Immature natural killer cell (primary cell): ENCODE measurements at regions not wholly inside any gene's neighbourhood (a gene's known extent, or its start where the extent isn't known, plus 50 kb on each side); places are given as distances from the start of the nearest gene placed in this dataset.
"Not testable (repeated sequence)": the region's sequence is repeated elsewhere in the genome, so short reads cannot be mapped to it uniquely, and the experiment has no call there.

Experiments used
- DNase-seq, 3 donors: peaks; one replicate each; pipeline ENCODE4 v3.0.0; 2022; ENCODE audit warnings: mixed read lengths in 1 of 3
- H3K27ac Mint-ChIP-seq, 6 donors: one replicate each; pipeline ENCODE4 v1.8.0; 2020; ENCODE audit warnings: mixed read lengths in 6 of 6, mild to moderate bottlenecking in 5 of 6, inconsistent platforms in 4 of 6, moderate library complexity in 3 of 6
- H3K27me3 Mint-ChIP-seq, 3 donors: one replicate each; pipeline ENCODE4 v1.8.0; 2020 to 2021; ENCODE audit warnings: low read depth in 3 of 3, mild to moderate bottlenecking in 3 of 3, mixed read lengths in 3 of 3, moderate library complexity in 3 of 3, inconsistent platforms in 1 of 3
- H3K36me3 Mint-ChIP-seq, 3 donors: one replicate each; pipeline ENCODE4 v1.8.0; 2020; ENCODE audit warnings: mixed read lengths in 3 of 3, inconsistent platforms in 2 of 3, mild to moderate bottlenecking in 2 of 3
- H3K4me1 Mint-ChIP-seq, 2 donors: one replicate each; pipeline ENCODE4 v1.8.0; 2020; ENCODE audit warnings: inconsistent platforms in 2 of 2, mild to moderate bottlenecking in 2 of 2, mixed read lengths in 2 of 2, moderate library complexity in 1 of 2
- H3K4me3 Mint-ChIP-seq, 5 donors: one replicate each; pipeline ENCODE4 v1.8.0; 2020; ENCODE audit warnings: mild to moderate bottlenecking in 5 of 5, mixed read lengths in 5 of 5, inconsistent platforms in 3 of 5, moderate library complexity in 3 of 5
- H3K9me3 Mint-ChIP-seq, 6 donors: one replicate each; pipeline ENCODE4 v1.8.0; 2020; ENCODE audit warnings: mild to moderate bottlenecking in 6 of 6, mixed read lengths in 6 of 6, inconsistent platforms in 4 of 6, moderate library complexity in 3 of 6

DNA sequence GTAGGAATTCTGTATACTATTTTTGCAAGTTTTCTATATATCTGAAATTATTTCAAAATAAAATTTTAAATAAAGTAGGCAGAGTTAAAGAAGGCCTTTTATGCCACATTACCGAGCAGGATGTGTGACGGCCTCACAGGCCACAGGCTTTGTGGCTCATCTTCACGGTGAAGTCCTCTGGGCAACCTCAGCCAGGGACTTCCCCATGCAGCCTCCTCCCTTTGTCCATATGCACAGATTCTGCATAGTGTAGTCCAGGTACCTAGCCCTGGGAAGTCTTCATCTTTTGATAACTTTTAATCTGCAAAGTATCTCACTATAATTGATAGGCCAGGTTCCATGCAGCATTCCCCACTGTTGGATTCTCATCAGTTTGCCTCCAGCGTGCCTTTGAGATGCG is 62.8 kb downstream of the ARHGAP11B start:
- not testable (repeated sequence) for DNase-seq, H3K4me1 Mint-ChIP-seq, H3K36me3 Mint-ChIP-seq, H3K4me3 Mint-ChIP-seq, H3K27ac Mint-ChIP-seq, H3K9me3 Mint-ChIP-seq, H3K27me3 Mint-ChIP-seq

DNA sequence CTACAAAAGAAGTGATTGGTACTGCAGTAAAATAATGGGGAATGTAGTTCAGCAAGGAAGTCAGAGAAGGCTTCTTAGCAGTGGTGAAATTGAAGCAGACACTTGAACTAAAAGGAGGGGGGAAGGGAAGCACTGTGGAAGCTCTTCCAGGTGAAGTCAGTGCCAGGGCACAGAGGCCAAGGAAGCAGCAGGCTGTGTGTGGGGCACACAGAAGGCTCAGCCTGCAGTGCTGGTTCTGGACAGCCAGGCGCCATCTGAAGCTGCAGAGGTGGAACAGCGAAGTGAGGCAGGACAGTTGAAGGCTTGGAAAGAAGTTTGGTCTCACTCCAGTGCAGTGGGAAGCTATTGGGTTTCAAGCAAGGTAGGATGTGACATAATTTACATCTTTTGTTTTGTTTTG is 64.2 kb downstream of the ARHGAP11B start:
- not testable (repeated sequence) for DNase-seq, H3K9me3 Mint-ChIP-seq, H3K4me1 Mint-ChIP-seq, H3K27me3 Mint-ChIP-seq, H3K36me3 Mint-ChIP-seq, H3K27ac Mint-ChIP-seq, H3K4me3 Mint-ChIP-seq

DNA sequence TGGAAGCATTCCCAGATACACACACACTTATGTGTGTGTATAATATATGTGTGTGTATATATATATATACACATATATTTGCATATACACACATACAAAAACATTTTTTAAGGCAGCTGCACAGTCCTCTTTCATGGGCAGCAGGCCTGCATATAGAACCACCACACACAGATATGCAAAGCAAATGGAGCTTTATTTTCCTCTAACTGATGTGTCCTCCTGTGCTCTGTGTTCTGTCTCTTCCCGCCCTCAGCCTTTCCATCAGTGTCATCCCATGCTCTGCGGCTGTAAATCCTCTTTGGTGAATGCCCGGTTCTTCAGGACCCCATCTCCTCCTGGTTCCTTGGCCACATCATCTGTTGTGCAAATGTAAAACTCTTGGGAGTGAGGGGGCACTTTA is 69.9 kb downstream of the ARHGAP11B start:
- H3K36me3 Mint-ChIP-seq, H3K4me3 Mint-ChIP-seq, DNase-seq, H3K4me1 Mint-ChIP-seq, H3K9me3 Mint-ChIP-seq, H3K27me3 Mint-ChIP-seq, H3K27ac Mint-ChIP-seq: not testable (repeated sequence)

DNA sequence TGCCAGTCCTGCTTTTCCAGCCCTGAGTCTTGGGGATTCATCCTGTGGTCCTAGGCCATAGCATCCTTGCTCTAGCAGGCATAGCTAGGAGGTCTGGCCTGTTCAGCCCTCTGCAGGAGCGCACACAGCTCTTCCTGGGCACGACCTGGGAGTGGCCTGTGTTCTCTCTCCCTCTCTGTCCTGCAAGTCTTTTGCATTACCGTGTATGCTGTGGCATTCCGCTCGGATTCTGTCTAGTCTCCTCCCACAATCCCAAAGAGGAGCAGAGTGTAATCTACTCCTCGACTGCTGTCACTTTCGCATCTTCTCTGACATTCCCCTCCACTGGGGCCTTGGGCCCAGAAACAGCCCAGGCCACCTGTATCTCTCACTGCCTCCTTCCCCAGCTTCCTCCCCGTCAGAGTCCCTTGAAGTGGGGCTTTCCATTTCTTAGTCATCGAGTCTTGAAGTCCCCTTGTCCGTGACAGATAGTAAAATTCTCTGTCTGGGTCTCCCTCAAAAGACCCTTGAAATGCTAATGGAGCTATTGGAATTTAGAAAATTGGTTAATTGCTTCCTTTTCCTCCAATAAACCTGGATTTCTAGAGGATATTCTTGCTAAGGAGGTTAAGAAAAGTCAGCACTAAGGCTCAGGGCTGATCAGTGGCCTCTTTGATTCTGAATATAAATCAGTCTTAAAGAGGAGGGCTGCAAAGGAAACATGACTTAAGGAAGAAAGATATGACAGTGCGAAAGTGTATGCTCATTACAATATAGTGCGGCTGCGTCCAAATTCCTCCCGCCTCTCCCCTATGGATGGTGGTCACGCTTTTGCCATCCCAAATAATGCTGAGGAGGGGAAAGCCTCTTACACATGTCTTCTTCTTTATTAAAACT is 70.7 kb downstream of the ARHGAP11B start:
- H3K27ac Mint-ChIP-seq, H3K36me3 Mint-ChIP-seq, H3K4me3 Mint-ChIP-seq, H3K4me1 Mint-ChIP-seq, DNase-seq, H3K27me3 Mint-ChIP-seq, H3K9me3 Mint-ChIP-seq: not testable (repeated sequence)

DNA sequence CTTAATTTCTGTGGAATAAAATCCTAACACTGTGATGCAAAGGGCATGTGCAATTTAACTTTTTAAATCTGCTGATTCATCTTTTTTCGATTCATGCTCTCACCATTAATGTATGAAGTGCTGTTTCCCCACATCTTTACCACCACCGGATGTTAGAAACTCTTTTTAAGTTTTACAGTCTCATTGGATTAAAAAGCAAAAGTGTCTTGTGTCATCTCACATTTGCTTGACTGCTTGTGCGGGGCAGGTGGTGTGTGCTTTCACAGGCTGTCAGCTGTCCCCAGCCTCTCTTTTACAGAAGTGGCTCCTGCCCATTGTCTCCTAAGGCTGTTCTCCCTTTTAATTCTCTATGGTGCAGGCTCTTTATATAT is 71.4 kb downstream of the ARHGAP11B start:
- not testable (repeated sequence) for H3K27ac Mint-ChIP-seq, H3K36me3 Mint-ChIP-seq, H3K4me1 Mint-ChIP-seq, H3K27me3 Mint-ChIP-seq, H3K9me3 Mint-ChIP-seq
- DNase-seq = peak in 1 of 3 donors; percentile 32
- H3K4me3 Mint-ChIP-seq = peak overlapping the region in 1 of 5 donors; percentile 51

DNA sequence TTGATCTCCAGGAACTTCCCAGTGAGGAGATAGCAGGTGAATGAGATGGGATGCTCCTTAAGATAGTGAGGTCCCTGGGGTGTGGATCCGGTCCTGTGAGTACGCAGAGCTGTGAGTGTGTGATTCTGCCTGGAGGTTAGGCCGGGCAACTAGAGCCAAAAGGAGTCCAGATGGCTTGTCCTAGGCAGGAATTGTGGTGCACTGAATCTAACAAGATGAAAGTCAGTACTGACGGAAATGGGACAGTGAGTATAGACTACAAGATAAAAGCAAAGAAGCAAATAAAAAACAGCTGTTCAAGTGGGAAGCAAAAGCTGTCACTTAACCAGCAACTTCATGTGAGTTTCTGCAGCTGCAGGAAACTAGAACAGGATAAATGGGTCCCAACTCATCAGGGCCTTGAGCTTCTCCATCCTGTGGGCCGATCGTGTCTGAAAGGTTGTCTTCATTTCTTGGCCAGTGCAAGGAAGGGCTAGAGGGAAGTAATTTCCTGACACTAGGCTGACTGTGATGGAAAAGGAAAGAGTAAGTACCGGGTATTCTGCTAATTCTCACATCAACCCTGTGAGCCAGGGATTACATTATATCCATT is 74.2 kb downstream of the ARHGAP11B start:
- not testable (repeated sequence) for H3K4me1 Mint-ChIP-seq, H3K27me3 Mint-ChIP-seq, H3K27ac Mint-ChIP-seq, DNase-seq, H3K4me3 Mint-ChIP-seq, H3K9me3 Mint-ChIP-seq, H3K36me3 Mint-ChIP-seq

DNA sequence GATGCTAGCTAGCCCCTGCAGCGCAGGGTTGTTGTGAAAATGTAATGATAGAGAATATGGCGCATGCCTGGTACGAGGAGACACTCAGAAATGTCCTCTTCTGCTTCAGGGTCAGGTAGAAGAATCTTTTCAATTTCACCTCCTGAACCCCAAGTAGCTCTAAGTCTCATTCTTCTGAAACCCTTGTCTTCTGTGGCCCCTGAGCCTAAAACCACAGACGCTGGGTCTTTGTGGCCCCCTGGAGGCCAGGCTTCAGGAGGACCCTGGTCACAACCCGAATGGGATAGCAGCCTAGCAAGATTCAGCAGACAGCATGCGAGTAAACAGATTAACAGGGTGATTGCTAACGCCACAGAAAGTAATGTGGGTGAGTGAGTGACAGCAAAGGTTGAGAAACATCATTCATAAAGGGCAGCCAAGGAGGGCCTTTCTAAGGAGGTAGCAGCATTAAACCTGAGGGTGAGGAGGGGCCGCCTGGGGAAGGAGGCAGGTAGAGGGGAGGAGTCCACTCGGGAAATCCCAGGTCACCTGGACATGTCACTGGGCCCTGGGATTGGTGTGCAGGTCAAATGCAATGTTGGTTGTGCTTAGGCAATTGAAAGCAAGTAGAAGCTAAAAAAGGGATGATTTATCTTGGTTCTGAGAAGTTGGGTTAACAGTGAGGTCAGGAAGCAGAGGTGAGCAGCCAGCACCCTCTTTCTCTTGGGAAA is 82.2 kb downstream of the ARHGAP11B start:
- DNase-seq, H3K27me3 Mint-ChIP-seq, H3K27ac Mint-ChIP-seq, H3K4me1 Mint-ChIP-seq, H3K9me3 Mint-ChIP-seq, H3K4me3 Mint-ChIP-seq, H3K36me3 Mint-ChIP-seq: not testable (repeated sequence)

DNA sequence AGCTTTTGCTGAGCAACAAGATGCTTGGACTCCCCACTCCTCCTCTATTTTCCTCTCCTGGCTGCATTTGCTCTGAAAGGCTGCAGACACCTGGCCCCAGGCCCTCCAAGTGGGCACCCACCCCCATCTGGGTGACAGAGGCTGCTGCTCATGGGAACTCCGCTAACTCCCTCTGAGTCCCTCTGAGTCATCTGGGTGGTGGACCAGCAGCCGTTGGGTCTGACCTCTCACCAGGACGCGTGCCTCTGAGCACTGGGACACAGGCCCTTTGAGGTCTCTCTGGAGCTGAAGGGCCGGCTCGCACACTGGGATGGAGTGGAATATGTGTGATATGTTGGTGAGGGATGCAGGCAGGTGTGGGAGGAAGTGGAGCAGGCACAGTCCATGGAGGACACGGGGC is 82.9 kb downstream of the ARHGAP11B start:
- H3K4me3 Mint-ChIP-seq, DNase-seq, H3K9me3 Mint-ChIP-seq, H3K4me1 Mint-ChIP-seq, H3K27ac Mint-ChIP-seq, H3K27me3 Mint-ChIP-seq, H3K36me3 Mint-ChIP-seq: not testable (repeated sequence)

DNA sequence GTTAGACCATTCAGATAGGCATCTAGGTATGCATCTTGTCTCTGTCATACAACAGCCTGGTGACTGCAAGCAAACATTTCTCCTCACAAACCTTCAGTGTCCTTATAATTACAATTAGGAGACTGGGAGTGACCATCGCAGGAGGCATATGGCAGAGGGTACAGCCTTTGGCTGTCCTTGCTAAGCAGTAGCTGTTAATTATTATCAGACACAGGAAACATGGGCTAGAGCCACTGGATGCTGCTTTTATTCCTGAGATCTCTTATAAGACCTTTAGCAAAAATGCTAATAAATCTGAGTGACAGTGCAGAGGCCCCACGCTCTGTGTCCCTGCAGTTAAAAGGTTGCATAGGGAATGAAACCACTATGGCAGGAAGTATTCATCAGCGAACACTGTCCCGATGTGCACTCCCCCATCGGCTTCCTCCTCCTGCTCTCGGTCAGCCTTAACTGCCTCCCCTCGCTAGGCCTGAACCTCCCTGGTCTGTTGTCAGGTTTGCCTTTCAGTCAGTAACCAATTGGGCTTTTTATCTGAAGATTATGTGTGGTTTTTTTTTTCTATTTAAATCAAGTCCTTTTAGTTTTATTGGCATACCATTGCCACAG is 92.2 kb downstream of the ARHGAP11B start:
- not testable (repeated sequence) for DNase-seq, H3K4me3 Mint-ChIP-seq, H3K36me3 Mint-ChIP-seq, H3K27me3 Mint-ChIP-seq, H3K4me1 Mint-ChIP-seq, H3K9me3 Mint-ChIP-seq
- H3K27ac Mint-ChIP-seq = peak overlapping the region in 1 of 6 donors; percentile 62

DNA sequence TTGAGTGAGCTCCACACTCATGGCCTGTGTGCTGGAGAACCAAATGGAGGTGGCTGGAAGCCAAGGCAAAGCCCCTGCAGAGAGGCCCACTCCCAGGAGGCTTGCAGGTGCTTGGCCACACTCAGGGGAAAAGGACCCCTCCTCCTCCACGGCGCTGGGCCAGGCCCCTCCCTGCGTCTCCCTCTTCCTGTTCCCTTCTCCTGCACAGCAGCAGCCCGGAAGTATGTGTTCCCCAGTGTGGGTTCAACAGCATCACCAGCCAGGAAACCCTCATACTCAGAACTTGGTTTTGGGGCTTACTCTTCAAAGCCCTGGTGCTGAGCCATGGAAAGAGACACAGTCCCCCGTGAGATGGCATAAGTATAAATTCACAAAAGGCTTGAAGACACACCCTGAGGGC is 93.4 kb downstream of the ARHGAP11B start:
- H3K9me3 Mint-ChIP-seq, H3K27ac Mint-ChIP-seq, H3K27me3 Mint-ChIP-seq, H3K36me3 Mint-ChIP-seq, DNase-seq, H3K4me1 Mint-ChIP-seq, H3K4me3 Mint-ChIP-seq: not testable (repeated sequence)

DNA sequence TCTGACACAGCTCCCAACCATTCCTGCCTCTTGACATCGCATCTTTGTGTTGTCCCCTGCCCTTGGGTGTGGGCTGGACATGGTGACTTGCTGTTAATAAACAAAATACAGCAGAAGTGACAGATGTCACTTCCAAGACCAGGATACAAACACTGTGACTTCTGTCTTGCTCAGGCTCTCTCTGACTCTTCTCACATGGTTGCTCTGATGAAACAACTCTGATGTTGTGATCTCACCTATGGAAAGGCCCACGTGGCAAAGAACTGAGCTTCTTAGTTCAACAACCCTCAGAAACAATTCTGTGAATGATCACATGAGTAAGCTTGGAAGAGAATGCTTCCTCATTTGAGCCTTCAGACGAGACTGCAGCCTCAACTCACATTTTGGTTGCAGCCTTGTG is 94.9 kb downstream of the ARHGAP11B start:
- not testable (repeated sequence) for H3K27ac Mint-ChIP-seq, H3K9me3 Mint-ChIP-seq, H3K36me3 Mint-ChIP-seq, H3K4me3 Mint-ChIP-seq, H3K4me1 Mint-ChIP-seq, DNase-seq, H3K27me3 Mint-ChIP-seq

DNA sequence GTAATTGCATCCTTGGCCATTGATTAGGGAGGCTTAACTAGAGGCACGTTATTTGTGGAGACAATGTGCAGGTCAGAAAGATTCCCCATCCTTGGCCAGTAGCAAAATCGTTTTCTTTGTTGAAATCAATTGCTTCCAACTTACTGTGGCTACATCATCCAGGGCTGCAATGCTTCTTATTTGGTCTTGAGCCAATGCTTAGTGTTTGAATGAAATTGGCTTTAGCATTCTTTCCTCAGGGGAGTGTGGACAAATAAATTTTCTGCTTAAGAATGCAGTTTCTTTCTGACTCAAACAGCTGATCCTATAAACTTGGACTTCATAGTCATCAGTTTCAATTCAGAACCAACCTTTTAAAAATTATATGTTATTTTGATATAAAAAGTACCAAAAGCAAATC is 95.6 kb downstream of the ARHGAP11B start:
- not testable (repeated sequence) for H3K36me3 Mint-ChIP-seq, H3K4me1 Mint-ChIP-seq, H3K27ac Mint-ChIP-seq, H3K9me3 Mint-ChIP-seq, H3K27me3 Mint-ChIP-seq, H3K4me3 Mint-ChIP-seq, DNase-seq

DNA sequence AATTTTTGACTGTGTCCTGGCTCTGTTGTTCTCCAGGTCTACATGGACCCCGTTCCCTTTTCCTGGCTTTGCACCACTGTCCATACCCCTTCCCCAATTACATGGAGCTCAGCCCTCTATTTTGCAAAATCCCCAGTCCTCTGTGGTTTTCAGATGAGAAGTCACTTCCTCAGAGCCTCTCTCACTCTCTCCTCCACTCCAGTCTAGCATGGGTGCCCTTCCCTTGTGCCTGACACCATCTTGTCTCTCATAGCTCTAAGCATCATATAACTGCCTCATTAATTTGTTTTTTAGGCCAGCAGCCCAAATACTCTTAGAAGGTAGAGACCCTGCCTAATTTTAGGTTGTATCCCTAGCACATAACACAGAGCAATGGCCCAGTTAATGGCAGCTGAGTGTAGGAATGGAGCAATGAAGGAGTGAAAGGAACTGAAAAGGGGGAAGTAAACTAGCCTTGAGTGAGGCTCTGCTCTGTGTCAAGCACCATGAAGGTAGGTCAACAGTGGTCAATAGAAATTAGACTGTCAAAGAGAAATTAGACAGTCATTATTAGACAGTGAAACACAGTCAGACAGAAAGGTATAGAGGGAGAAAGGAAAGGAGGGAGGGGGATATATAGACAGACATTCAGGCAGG is 97.7 kb downstream of the ARHGAP11B start:
- H3K4me1 Mint-ChIP-seq, H3K4me3 Mint-ChIP-seq, H3K36me3 Mint-ChIP-seq, DNase-seq, H3K27me3 Mint-ChIP-seq, H3K27ac Mint-ChIP-seq, H3K9me3 Mint-ChIP-seq: not testable (repeated sequence)
